ENCODE measurements at regions not wholly inside any gene's neighbourhood (a gene's known extent, or its start where the extent isn't known, plus 50 kb on each side); places are given as distances from the start of the nearest gene placed in this dataset.

DNA sequence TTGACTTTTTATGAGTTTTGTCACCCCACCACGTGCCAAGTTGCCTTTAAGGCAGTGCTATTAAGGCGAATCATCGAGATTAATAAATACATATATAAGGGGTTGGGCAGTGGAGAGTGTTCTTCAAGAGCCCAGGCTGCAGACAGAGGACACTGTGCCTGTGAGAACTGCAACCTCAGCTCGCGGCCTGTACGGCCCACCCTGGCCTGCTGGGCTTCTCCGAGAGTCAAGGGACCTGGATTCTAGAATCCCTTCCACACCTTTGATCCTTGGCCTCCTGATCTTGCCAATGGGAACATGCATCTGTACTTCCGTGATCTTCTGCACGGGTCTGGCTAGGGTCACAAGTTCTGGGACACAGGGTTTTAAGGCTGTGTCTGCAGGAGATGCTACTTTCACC lies 54.5 kb downstream of the IRX5 start:
- TF ChIP-seq, protein P1, sequence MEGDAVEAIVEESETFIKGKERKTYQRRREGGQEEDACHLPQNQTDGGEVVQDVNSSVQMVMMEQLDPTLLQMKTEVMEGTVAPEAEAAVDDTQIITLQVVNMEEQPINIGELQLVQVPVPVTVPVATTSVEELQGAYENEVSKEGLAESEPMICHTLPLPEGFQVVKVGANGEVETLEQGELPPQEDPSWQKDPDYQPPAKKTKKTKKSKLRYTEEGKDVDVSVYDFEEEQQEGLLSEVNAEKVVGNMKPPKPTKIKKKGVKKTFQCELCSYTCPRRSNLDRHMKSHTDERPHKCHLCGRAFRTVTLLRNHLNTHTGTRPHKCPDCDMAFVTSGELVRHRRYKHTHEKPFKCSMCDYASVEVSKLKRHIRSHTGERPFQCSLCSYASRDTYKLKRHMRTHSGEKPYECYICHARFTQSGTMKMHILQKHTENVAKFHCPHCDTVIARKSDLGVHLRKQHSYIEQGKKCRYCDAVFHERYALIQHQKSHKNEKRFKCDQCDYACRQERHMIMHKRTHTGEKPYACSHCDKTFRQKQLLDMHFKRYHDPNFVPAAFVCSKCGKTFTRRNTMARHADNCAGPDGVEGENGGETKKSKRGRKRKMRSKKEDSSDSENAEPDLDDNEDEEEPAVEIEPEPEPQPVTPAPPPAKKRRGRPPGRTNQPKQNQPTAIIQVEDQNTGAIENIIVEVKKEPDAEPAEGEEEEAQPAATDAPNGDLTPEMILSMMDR (IDR thresholded peaks at IDR 0.05), result no peak
- no peak for TF ChIP-seq ZFX (IDR thresholded peaks at IDR 0.05; ENCODE audit: borderline replicate concordance)

Data from 22Rv1 (cell line).